GM13977 (cell line): ENCODE measurements at regions not wholly inside any gene's neighbourhood (a gene's known extent, or its start where the extent isn't known, plus 50 kb on each side); places are given as distances from the start of the nearest gene placed in this dataset.
"Not testable (repeated sequence)": the region's sequence is repeated elsewhere in the genome, so short reads cannot be mapped to it uniquely, and the experiment has no call there.

ENCODE experiments used
- DNase-seq: peaks from one replicate; pipeline ENCODE4 v3.0.0; 2012; ENCODE audit warnings: low spot score
- CTCF ChIP-seq: IDR thresholded peaks from 2 replicates; pipeline ENCODE4 v1.5.1; 2012; ENCODE audit warnings: mild to moderate bottlenecking, control low read depth; ENCODE audit not compliant: insufficient read depth; ENCODE audit errors: extremely low read depth, missing control alignments
- in situ Hi-C: fragments of 300-500 bp; cut with MboI; formaldehyde crosslinking; loops from one replicate; pipeline ENCODE4 v1.12.0; 2022; ENCODE audit warnings: low sequenced_read_pairs, low pct_unique_long_range_greater_than_20kb, mixed read lengths, inconsistent platforms; ENCODE audit not compliant: unreplicated experiment

GRCh38 chr12:5332551-5332950 is 99.4 kb upstream of the NTF3 start:
- TF ChIP-seq CTCF: no peak
- DNase-seq: no peak
- in situ Hi-C loops: no loop called here

DNA sequence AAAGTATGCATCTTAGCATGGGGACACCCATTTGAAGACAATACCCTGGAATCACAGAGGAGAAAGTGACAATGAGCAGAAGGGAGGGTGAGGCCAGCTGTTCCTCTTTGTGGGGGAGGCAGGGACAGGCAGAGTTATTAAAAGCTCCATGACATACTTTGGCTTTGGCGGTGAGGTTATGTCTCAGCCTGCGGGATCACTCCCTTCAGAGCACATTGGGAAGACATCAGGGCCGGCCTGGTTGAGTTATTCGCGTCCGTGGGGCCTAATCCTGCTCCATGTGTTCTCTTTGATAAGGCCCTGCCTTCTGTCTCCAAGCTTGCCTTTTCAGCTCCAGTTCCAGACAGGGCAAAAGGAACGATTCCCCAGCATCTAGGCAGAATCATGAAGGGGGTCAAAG is 98.8 kb upstream of the NTF3 start:
- TF ChIP-seq CTCF: no peak
- in situ Hi-C loops: no loop called here
- DNase-seq: no peak

DNA sequence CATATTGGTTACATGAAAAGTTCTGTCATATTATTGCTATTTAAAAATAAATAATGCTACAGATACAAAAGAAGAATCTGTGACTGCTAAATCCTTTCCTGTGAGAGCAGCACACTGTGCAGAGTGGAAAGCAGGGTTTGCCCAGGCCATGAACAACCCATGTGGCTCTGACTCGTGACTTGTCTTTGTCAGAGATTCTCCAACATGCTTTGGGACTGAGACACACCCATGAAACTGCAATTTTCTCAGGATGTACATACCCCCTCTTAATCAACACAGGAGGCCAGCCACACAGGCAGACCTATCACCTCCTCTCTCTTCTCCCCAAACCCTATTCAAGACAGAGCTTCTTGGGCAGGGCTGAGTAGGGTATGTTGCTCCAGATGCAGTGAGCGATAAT is 96.8 kb upstream of the NTF3 start:
- no peak for DNase-seq

DNA sequence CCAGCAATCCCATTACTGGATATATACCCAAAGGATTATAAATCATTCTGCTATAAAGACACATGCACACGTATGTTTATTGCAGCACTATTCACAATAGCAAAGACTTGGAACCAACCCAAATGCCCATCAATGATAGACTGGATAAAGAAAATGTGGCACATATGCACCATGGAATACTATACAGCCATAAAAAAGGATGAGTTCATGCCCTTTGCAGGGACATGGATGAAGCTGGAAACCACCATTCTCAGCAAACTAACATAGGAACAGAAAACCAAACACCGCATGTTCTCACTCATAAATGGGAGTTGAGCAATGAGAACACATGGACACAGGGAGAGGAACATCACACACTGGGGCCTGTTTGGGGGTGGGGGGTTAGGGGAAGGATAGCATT is 90.8 kb upstream of the NTF3 start:
- DNase-seq, in situ Hi-C loops: not testable (repeated sequence)

More for the DNA sequence above, 96.8 kb upstream of the NTF3 start:
- TF ChIP-seq CTCF: no peak
- in situ Hi-C loops: no loop called here

DNA sequence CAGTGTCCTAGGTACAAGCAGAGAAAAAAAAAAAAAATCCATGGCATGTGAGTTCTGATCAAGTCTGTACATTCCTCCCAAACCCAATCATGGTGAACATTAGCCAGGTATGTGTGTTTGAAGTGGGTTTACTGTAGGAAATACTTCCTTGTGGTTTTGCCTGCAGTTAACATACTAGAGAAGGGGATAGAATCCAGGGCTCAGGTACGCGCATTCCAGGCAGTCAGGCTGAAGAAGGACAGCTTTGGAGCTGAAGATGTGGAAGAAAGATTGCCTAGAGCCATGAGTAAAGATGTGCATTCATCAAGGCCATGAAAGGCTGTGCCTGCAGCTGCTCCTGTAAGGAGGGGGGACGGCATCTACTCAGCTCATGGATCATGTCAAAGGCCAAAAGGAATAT is 88.2 kb upstream of the NTF3 start:
- no peak for DNase-seq
- in situ Hi-C loops: no loop called here
- no peak for TF ChIP-seq CTCF

DNA sequence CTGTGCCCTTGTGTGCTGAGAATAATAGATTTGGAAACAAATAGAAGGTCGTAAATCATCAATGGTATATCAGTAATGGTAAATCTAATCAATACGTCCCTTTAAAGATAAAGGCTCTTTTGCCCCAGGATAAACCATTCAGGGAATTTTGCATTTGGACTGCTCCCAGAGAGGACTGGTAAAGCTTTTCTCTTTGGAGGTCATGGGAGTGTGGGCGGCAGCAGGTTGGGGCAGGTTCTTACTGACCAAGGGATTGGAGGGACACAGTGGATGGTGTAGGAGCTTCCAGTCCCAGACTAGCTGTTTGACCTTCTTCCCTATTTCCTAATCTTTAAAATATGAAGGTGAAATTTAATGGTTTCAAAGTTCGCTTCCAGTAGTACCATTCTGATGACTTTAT is 87.8 kb upstream of the NTF3 start:
- no peak for DNase-seq
- in situ Hi-C loops: no loop called here

GRCh38 chr12:5345534-5345933 is 86.4 kb upstream of the NTF3 start:
- no peak for TF ChIP-seq CTCF
- in situ Hi-C loops: no loop called here
- no peak for DNase-seq

More for the DNA sequence above, 87.8 kb upstream of the NTF3 start:
- no peak for TF ChIP-seq CTCF

GRCh38 chr12:5348057-5348456 is 83.9 kb upstream of the NTF3 start:
- TF ChIP-seq CTCF: no peak
- DNase-seq: no peak
- in situ Hi-C loops: no loop called here
